ENCODE measurements at regions not wholly inside any gene's neighbourhood (a gene's known extent, or its start where the extent isn't known, plus 50 kb on each side); places are given as distances from the start of the nearest gene placed in this dataset.

DNA sequence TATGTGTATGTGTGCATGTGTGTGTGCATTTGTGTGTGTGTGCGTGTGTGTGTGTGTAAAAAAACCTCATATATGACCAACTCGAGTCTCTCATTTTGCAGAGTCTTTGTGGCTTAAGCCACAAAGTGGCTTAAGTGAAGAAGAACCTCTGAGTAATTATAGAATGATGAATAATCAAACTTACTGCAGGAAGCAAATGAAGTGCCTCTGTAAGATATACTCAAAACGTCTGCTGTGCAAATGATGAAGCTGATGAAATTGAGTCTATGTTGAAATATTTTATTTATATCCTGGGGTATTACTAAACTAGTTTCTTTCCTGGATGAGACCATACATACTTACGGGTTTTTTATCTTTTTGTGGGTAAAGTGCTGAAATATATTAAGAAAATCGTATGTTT lies 1198.7 kb downstream of the PCDH7 start:
- Histone ChIP-seq H3K18ac (ENCODE audit: extremely low read depth, low read length) (no peak overlapping the region), H2AK5ac (ENCODE audit: low read depth, low read length) (no peak overlapping the region), H3K9me3 (ENCODE audit: insufficient read depth in 2 of 2, low read depth in 1 of 2, low read length in 1 of 2) (peaks cover 17 to 18% of the 10 kb centered on the region in 2 experiments; a peak in 3 of 4 replicates), H3K56ac (replicated peaks; ENCODE audit: insufficient read length, low read depth, low read length) (no peak overlapping the region), H3K9ac (replicated peaks in 1 of 4; ENCODE audit: extremely low read depth in 1 of 4, low read depth in 3 of 4, low read length in 3 of 4) (no peak overlapping the region), H2BK120ac (replicated peaks; ENCODE audit: low read depth, low read length) (no peak overlapping the region), H3K4me3 (ENCODE audit: extremely low read depth in 1 of 4, insufficient read depth in 2 of 4, low read depth in 3 of 4, low read length in 4 of 4) (no peak overlapping the region), H2AFZ (ENCODE audit: low read length) (no peak overlapping the region), H2BK12ac (ENCODE audit: low read depth, low read length) (no peak overlapping the region), H3K79me2 (ENCODE audit: control insufficient read depth in 1 of 2, insufficient read depth in 2 of 2, low read length in 2 of 2) (no peaks in the 10 kb centered on the region), H2BK20ac (ENCODE audit: low read length) (no peak overlapping the region), H3K27ac (ENCODE audit: low read depth, low read length) (no peak overlapping the region), H3K4me1 (replicated peaks in 1 of 4; ENCODE audit: control insufficient read depth in 3 of 4, insufficient read depth in 4 of 4, low read length in 3 of 4) (no peaks in the 10 kb centered on the region), H4K8ac (ENCODE audit: extremely low read depth, insufficient read depth, low read length) (no peak overlapping the region), H2BK5ac (ENCODE audit: low read depth, low read length) (no peak overlapping the region), H4K5ac (ENCODE audit: insufficient read length, low read depth, low read length) (no peak overlapping the region), H3K36me3 (ENCODE audit: control insufficient read depth in 2 of 4, insufficient read depth in 4 of 4, low read length in 3 of 4) (no peaks in the 10 kb centered on the region; a peak in 1 of 8 replicates), H3K23me2 (ENCODE audit: low read depth, low read length) (no peaks in the 10 kb centered on the region), H4K20me1 (replicated peaks in 1 of 2; ENCODE audit: control insufficient read depth in 1 of 2, insufficient read depth in 2 of 2, low read length in 2 of 2) (no peaks in the 10 kb centered on the region), H3K23ac (ENCODE audit: insufficient read length) (no peak overlapping the region), H2BK15ac (ENCODE audit: low read length) (no peak overlapping the region), H4K91ac (replicated peaks; ENCODE audit: insufficient read length, low read length) (no peak overlapping the region), H3K4me2 (ENCODE audit: insufficient read depth in 1 of 2, low read depth in 2 of 2, low read length in 2 of 2) (no peak overlapping the region), H3K4ac (replicated peaks; ENCODE audit: insufficient read length, low read depth, low read length) (no peak overlapping the region), H3K14ac (ENCODE audit: insufficient read length) (no peak overlapping the region), H3K79me1 (ENCODE audit: low read depth, low read length) (no peaks in the 10 kb centered on the region), H3K27me3 (replicated peaks in 1 of 4; ENCODE audit: control insufficient read depth in 3 of 4, extremely low read depth in 1 of 4, insufficient read depth in 3 of 4, low read length in 3 of 4) (no peaks in the 10 kb centered on the region)
- 89% methylated on average over 5 of the region's 5 CpGs; no CpG with 5 or more reads in 1 of the 2 experiments for WGBS, 2 experiments (ENCODE audit: extremely low coverage in 1 of 2, insufficient coverage in 1 of 2, insufficient read length in 1 of 2, insufficient replicate concordance in 2 of 2, low coverage in 1 of 2, low lambda C conversion rate in 2 of 2, missing lambda C conversion rate in 1 of 2)
- no peak for DNase-seq (ENCODE audit: low read depth in 1 of 2, low spot score in 2 of 2)
- ChIA-PET POLR2A (ENCODE audit: partially characterized antibody) (no interaction called here), CTCF (ENCODE audit: partially characterized antibody) (no interaction called here)
- no peak for FAIRE-seq
- TF ChIP-seq EP300 (IDR thresholded peaks at IDR 0.05; ENCODE audit: borderline replicate concordance in 1 of 2, low read depth in 2 of 2, low read length in 2 of 2) (no peak), ASH2L (IDR thresholded peaks at IDR 0.05; ENCODE audit: low read length) (no peak), SUZ12 (IDR thresholded peaks at IDR 0.05; ENCODE audit: low read length) (no peak), TEAD4 (IDR thresholded peaks at IDR 0.05; ENCODE audit: low read depth, low read length) (no peak), BACH1 (IDR thresholded peaks at IDR 0.05; ENCODE audit: low read length) (no peak), RNF2 (IDR thresholded peaks at IDR 0.05; ENCODE audit: borderline replicate concordance, low read depth, low read length, missing control alignments, poor library complexity, severe bottlenecking) (no peak), GABPA (IDR thresholded peaks at IDR 0.05; ENCODE audit: borderline replicate concordance, insufficient read depth, low read length) (no peak), BCL11A (IDR thresholded peaks at IDR 0.05; ENCODE audit: low read depth in 2 of 2, low read length in 2 of 2) (no peak), KDM1A (IDR thresholded peaks at IDR 0.05; ENCODE audit: borderline replicate concordance, low read length) (no peak), SP1 (IDR thresholded peaks at IDR 0.05; ENCODE audit: low read depth, low read length) (no peak), EZH2 (IDR thresholded peaks at IDR 0.05; ENCODE audit: low read depth, low read length, severe bottlenecking) (no peak), JUN (IDR thresholded peaks at IDR 0.05; ENCODE audit: low read depth, low read length) (no peak), TCF12 (IDR thresholded peaks at IDR 0.05; ENCODE audit: low read depth, low read length) (no peak), SIX5 (IDR thresholded peaks at IDR 0.05; ENCODE audit: low read depth, low read length) (no peak), CHD2 (IDR thresholded peaks at IDR 0.05; ENCODE audit: low read length) (no peak)
- TF ChIP-seq, protein P1, sequence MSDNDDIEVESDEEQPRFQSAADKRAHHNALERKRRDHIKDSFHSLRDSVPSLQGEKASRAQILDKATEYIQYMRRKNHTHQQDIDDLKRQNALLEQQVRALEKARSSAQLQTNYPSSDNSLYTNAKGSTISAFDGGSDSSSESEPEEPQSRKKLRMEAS (IDR thresholded peaks at IDR 0.05), result no peak
